Common myeloid progenitor, CD34-positive (primary cell): ENCODE measurements at regions not wholly inside any gene's neighbourhood (a gene's known extent, or its start where the extent isn't known, plus 50 kb on each side); places are given as distances from the start of the nearest gene placed in this dataset.
"Not testable (repeated sequence)": the region's sequence is repeated elsewhere in the genome, so short reads cannot be mapped to it uniquely, and the experiment has no call there.

Source experiments
- CTCF ChIA-PET: fragments of 350-600 bp; sonication (Branson Sonifier 250); formaldehyde crosslinking; loops from one replicate; lab custom pipeline; 2021; ENCODE audit warnings: antibody characterized with exemption; lab: Charles Lee
- POLR2A ChIA-PET: fragments of 350-600 bp; sonication (Branson Sonifier 250); formaldehyde crosslinking; loops from one replicate; lab custom pipeline; 2021; ENCODE audit warnings: antibody characterized with exemption; lab: Charles Lee
- DNase-seq, 3 donors: peaks; one replicate each; pipeline versions ENCODE4 v3.0.0 to v3.0.0-alpha.2; 2013
- H3K27ac ChIP-seq, 2 experiments: 1 replicate in 1 of 2; 2 replicates in 1 of 2; pipeline ENCODE4 v1.7.0; 2013; ENCODE audit warnings: inconsistent platforms in 2 of 2, low read length in 2 of 2, mild to moderate bottlenecking in 2 of 2, low read depth in 1 of 2, moderate library complexity in 1 of 2; ENCODE audit not compliant: severe bottlenecking in 2 of 2, insufficient read depth in 1 of 2, poor library complexity in 1 of 2
- H3K27me3 ChIP-seq, 5 experiments: replicated peaks in 2 of 5; 1 replicate in 3 of 5; 2 replicates in 2 of 5; pipeline versions ENCODE4 v1.6.1 to v1.7.0; 2013; ENCODE audit warnings: low read length in 4 of 5, mild to moderate bottlenecking in 2 of 5, moderate library complexity in 2 of 5, inconsistent platforms in 1 of 5; ENCODE audit not compliant: insufficient read depth in 5 of 5, control insufficient read depth in 4 of 5
- H3K36me3 ChIP-seq, 4 experiments: 1 replicate in 2 of 4; 2 replicates in 2 of 4; pipeline versions ENCODE4 v1.6.1 to v1.7.0; 2013; ENCODE audit warnings: low read length in 3 of 4, control low read depth in 1 of 4, mild to moderate bottlenecking in 1 of 4; ENCODE audit not compliant: control insufficient read depth in 4 of 4, insufficient read depth in 4 of 4
- H3K4me1 ChIP-seq, 4 experiments: 1 replicate in 3 of 4; 2 replicates in 1 of 4; pipeline versions ENCODE4 v1.6.1 to v1.7.1; 2013; ENCODE audit warnings: low read length in 3 of 4, mild to moderate bottlenecking in 3 of 4, control low read depth in 1 of 4, inconsistent platforms in 1 of 4, moderate library complexity in 1 of 4; ENCODE audit not compliant: control insufficient read depth in 4 of 4, insufficient read depth in 4 of 4; ENCODE audit errors: control extremely low read depth in 1 of 4
- H3K4me3 ChIP-seq, 7 experiments: 1 replicate in 4 of 7; 2 replicates in 3 of 7; pipeline versions ENCODE4 v1.5.1 to v1.7.0; 2013; ENCODE audit warnings: mild to moderate bottlenecking in 7 of 7, low read length in 6 of 7, moderate library complexity in 6 of 7, inconsistent platforms in 2 of 7, low read depth in 2 of 7, control low read depth in 1 of 7; ENCODE audit not compliant: insufficient read depth in 4 of 7, control insufficient read depth in 1 of 7; ENCODE audit errors: extremely low read depth in 1 of 7
- H3K9me3 ChIP-seq, 5 experiments: 1 replicate in 4 of 5; 2 replicates in 1 of 5; pipeline versions ENCODE4 v1.6.1 to v1.7.1; 2013; ENCODE audit warnings: low read length in 4 of 5, mild to moderate bottlenecking in 2 of 5, inconsistent platforms in 1 of 5, low read depth in 1 of 5, moderate library complexity in 1 of 5; ENCODE audit not compliant: control insufficient read depth in 4 of 5, insufficient read depth in 2 of 5; ENCODE audit errors: control extremely low read depth in 1 of 5
- WGBS: methylation state at CpG from one replicate; pipeline ENCODE4 v1.1.5; 2013; ENCODE audit not compliant: insufficient coverage; 5-methylcytosine and 5-hydroxymethylcytosine counted together

- DNase-seq: no peak
- CTCF ChIA-PET: no interaction called here
- POLR2A ChIA-PET: no interaction called here
- no peak overlapping the region for H3K27ac ChIP-seq
- peaks cover 0 to 5% (median 0%) of the 10 kb centered on the region in 5 experiments for H3K9me3 ChIP-seq
- H3K36me3 ChIP-seq: no peaks in the 10 kb centered on the region
- H3K27me3 ChIP-seq: no peaks in the 10 kb centered on the region
- WGBS: no CpG with 5 or more reads among the region's 1 CpG
- H3K4me3 ChIP-seq: no peak overlapping the region
- H3K4me1 ChIP-seq: no peaks in the 10 kb centered on the region
These were observed 869.2 kb downstream of the DIPK2A start for GRCh38 chr3:144840866-144841265.

- DNase-seq: peak in 1 of 3 donors; percentile 4
These were observed 871.5 kb downstream of the DIPK2A start for GRCh38 chr3:144843099-144843498.

GRCh38 chr3:144852999-144853398 lies 881.4 kb downstream of the DIPK2A start:
- POLR2A ChIA-PET: no interaction called here
- Histone ChIP-seq H3K27me3 (no peaks in the 10 kb centered on the region), H3K4me1 (peaks cover 0 to under 1% (median under 1%) of the 10 kb centered on the region in 4 experiments), H3K27ac (no peak overlapping the region), H3K9me3 (no peaks in the 10 kb centered on the region), H3K36me3 (no peaks in the 10 kb centered on the region), H3K4me3 (no peak overlapping the region)
- DNase-seq: no peak
- CTCF ChIA-PET: no interaction called here

More at GRCh38 chr3:144843099-144843498, 871.5 kb downstream of the DIPK2A start:
- no peaks in the 10 kb centered on the region for H3K4me1 ChIP-seq
- POLR2A ChIA-PET: no interaction called here
- CTCF ChIA-PET: no interaction called here
- H3K36me3 ChIP-seq: no peaks in the 10 kb centered on the region
- no peak overlapping the region for H3K27ac ChIP-seq
- H3K4me3 ChIP-seq: no peak overlapping the region
- H3K9me3 ChIP-seq: peaks cover 0 to 1% (median 0%) of the 10 kb centered on the region in 5 experiments
- WGBS: 100% methylated on average over 3 of the region's 8 CpGs
- no peaks in the 10 kb centered on the region for H3K27me3 ChIP-seq

- H3K36me3 ChIP-seq, CTCF ChIA-PET, H3K27ac ChIP-seq, H3K4me1 ChIP-seq, H3K9me3 ChIP-seq, H3K4me3 ChIP-seq, DNase-seq, H3K27me3 ChIP-seq, POLR2A ChIA-PET: not testable (repeated sequence)
- 100% methylated on average over 4 of the region's 9 CpGs for WGBS
These were observed 882.4 kb downstream of the DIPK2A start for GRCh38 chr3:144854020-144854419.

GRCh38 chr3:144859161-144859560 lies 887.5 kb downstream of the DIPK2A start:
- WGBS: no CpG with 5 or more reads among the region's 3 CpGs
- CTCF ChIA-PET: no interaction called here
- H3K36me3 ChIP-seq: no peaks in the 10 kb centered on the region

GRCh38 chr3:144864646-144865045 lies 893.0 kb downstream of the DIPK2A start:
- H3K27me3 ChIP-seq: no peaks in the 10 kb centered on the region
- WGBS: 67% methylated on average over 1 of the region's 2 CpGs
- no peaks in the 10 kb centered on the region for H3K36me3 ChIP-seq
- H3K4me3 ChIP-seq: no peak overlapping the region
- no peaks in the 10 kb centered on the region for H3K9me3 ChIP-seq
- H3K27ac ChIP-seq: no peak overlapping the region
- no peak for DNase-seq
- ChIA-PET CTCF (no interaction called here), POLR2A (no interaction called here)
- H3K4me1 ChIP-seq: peaks cover 0 to 13% (median 7%) of the 10 kb centered on the region in 4 experiments

More at GRCh38 chr3:144859161-144859560, 887.5 kb downstream of the DIPK2A start:
- Histone ChIP-seq H3K27me3 (no peaks in the 10 kb centered on the region), H3K9me3 (no peaks in the 10 kb centered on the region), H3K4me1 (peaks cover 2 to 11% (median 5%) of the 10 kb centered on the region in 4 experiments), H3K27ac (no peak overlapping the region), H3K4me3 (no peak overlapping the region)
- no peak for DNase-seq
- POLR2A ChIA-PET: no interaction called here

- peaks cover 0 to 13% (median 7%) of the 10 kb centered on the region in 4 experiments for H3K4me1 ChIP-seq
- H3K27me3 ChIP-seq: no peaks in the 10 kb centered on the region
- H3K9me3 ChIP-seq: no peaks in the 10 kb centered on the region
- ChIA-PET POLR2A (no interaction called here), CTCF (no interaction called here)
- H3K27ac ChIP-seq: no peak overlapping the region
- H3K4me3 ChIP-seq: no peak overlapping the region
- H3K36me3 ChIP-seq: no peaks in the 10 kb centered on the region
- no peak for DNase-seq
These were observed 894.3 kb downstream of the DIPK2A start for GRCh38 chr3:144865948-144866347.
